Keratinocyte (primary cell): ENCODE measurements at regions not wholly inside any gene's neighbourhood (a gene's known extent, or its start where the extent isn't known, plus 50 kb on each side); places are given as distances from the start of the nearest gene placed in this dataset.

Source experiments
- DNase-seq: peaks from one replicate; pipeline ENCODE4 v3.0.0-alpha.2; 2011; ENCODE audit warnings: low read depth, missing footprints, low spot score
- FAIRE-seq: peaks from 2 replicates; lab custom pipeline; 2011; peaks lifted over from hg19 to GRCh38; lab: Jason Lieb, UNC
- H2AFZ ChIP-seq: 2 replicates; pipeline ENCODE4 v1.6.0; 2012; ENCODE audit warnings: low read length, control low read depth, inconsistent platforms; ENCODE audit not compliant: control insufficient read depth
- H3K27ac ChIP-seq: 2 replicates; pipeline ENCODE4 v1.5.1; 2011; ENCODE audit warnings: low read length; ENCODE audit not compliant: control insufficient read depth, insufficient read depth
- H3K27me3 ChIP-seq: 3 replicates; pipeline ENCODE4 v1.6.0; 2011; ENCODE audit warnings: low read length; ENCODE audit not compliant: control insufficient read depth, insufficient read depth; ENCODE audit errors: extremely low read depth
- H3K36me3 ChIP-seq, 2 experiments: 2 replicates in 1 of 2; 3 replicates in 1 of 2; pipeline ENCODE4 v1.5.1; 2011; ENCODE audit warnings: low read length in 2 of 2, mild to moderate bottlenecking in 1 of 2; ENCODE audit not compliant: control insufficient read depth in 2 of 2, insufficient read depth in 2 of 2; ENCODE audit errors: extremely low read depth in 1 of 2
- H3K4me1 ChIP-seq: 3 replicates; pipeline ENCODE4 v1.5.1; 2011; ENCODE audit warnings: low read length; ENCODE audit not compliant: control insufficient read depth, insufficient read depth; ENCODE audit errors: extremely low read depth
- H3K4me2 ChIP-seq: 3 replicates; pipeline ENCODE4 v1.6.0; 2011; ENCODE audit warnings: low read depth, low read length; ENCODE audit not compliant: control insufficient read depth, insufficient read depth; ENCODE audit errors: extremely low read depth
- H3K4me3 ChIP-seq, 3 experiments: fragments of 200-600 bp in 1 of 3; sonication (generic) in 1 of 3; 2 replicates in 2 of 3; 3 replicates in 1 of 3; pipeline ENCODE4 v1.5.1; 2011 to 2016; ENCODE audit warnings: low read length in 3 of 3, mild to moderate bottlenecking in 3 of 3, control low read depth in 2 of 3, inconsistent platforms in 1 of 3, low read depth in 1 of 3, mixed read lengths in 1 of 3, mixed run types in 1 of 3, moderate library complexity in 1 of 3; ENCODE audit not compliant: control insufficient read depth in 2 of 3, insufficient read depth in 2 of 3; ENCODE audit errors: extremely low read depth in 1 of 3
- H3K79me2 ChIP-seq: 2 replicates; pipeline ENCODE4 v1.6.0; 2012; ENCODE audit warnings: low read length; ENCODE audit not compliant: control insufficient read depth, insufficient read depth
- H3K9ac ChIP-seq: 3 replicates; pipeline ENCODE4 v1.6.0; 2011; ENCODE audit warnings: low read length; ENCODE audit not compliant: control insufficient read depth, insufficient read depth; ENCODE audit errors: extremely low read depth
- H3K9me1 ChIP-seq: 3 replicates; pipeline ENCODE4 v1.6.0; 2011; ENCODE audit warnings: low read length; ENCODE audit not compliant: control insufficient read depth, insufficient read depth; ENCODE audit errors: extremely low read depth
- H3K9me3 ChIP-seq: 2 replicates; pipeline ENCODE4 v1.5.1; 2012; ENCODE audit warnings: low read depth, low read length; ENCODE audit not compliant: control insufficient read depth
- H4K20me1 ChIP-seq: 3 replicates; pipeline ENCODE4 v1.6.0; 2011; ENCODE audit warnings: low read length; ENCODE audit not compliant: control insufficient read depth, insufficient read depth; ENCODE audit errors: extremely low read depth
- CTCF ChIP-seq, 3 experiments: IDR thresholded peaks in 1 of 3; conservative IDR thresholded peaks in 1 of 3; optimal IDR thresholded peaks in 1 of 3; 2 replicates in 2 of 3; 3 replicates in 1 of 3; pipeline versions ENCODE3 to v1.5.1; 2011; ENCODE audit warnings: low read length in 3 of 3, mild to moderate bottlenecking in 3 of 3, moderate library complexity in 2 of 3, control low read depth in 1 of 3, inconsistent platforms in 1 of 3; ENCODE audit not compliant: insufficient read depth in 2 of 3; ENCODE audit errors: extremely low read depth in 1 of 3
- EZH2 ChIP-seq: IDR thresholded peaks from one replicate; pipeline ENCODE4 v1.6.1; 2012; ENCODE audit warnings: inconsistent platforms, mild to moderate bottlenecking, low read length, moderate library complexity
- dilution Hi-C: fragments of 300-500 bp; cut with MboI; formaldehyde crosslinking; loops from one replicate; pipeline ENCODE4 v1.7.0; 2020; ENCODE audit warnings: low sequenced_read_pairs; ENCODE audit not compliant: extremely low pct_ligation_motif_present

DNA sequence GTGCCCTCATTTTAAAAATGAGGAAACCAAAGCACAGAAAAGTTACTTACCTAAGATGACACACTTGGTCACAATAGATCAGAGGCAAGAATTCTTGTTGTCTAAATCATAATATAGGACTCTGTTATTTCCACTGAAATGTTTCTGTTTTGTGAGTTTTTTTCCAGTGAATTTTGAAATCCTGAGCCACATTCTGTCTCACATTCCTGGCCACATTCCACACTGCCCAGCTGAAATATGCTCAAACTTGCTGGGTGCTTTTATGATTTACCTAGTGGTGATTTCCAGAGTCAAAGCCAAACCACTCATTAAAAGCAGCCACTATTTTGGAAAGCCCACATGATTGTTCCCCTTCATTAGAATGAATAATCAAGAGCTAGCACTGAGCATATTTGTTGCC is 82.3 kb upstream of the NPHP3 start:
- dilution Hi-C loops = no loop called here
- Histone ChIP-seq H2AFZ (no peak overlapping the region), H3K79me2 (no peaks in the 10 kb centered on the region), H3K27ac (no peak overlapping the region), H3K36me3 (no peaks in the 10 kb centered on the region), H3K9ac (no peak overlapping the region), H3K27me3 (no peaks in the 10 kb centered on the region), H3K4me1 (no peaks in the 10 kb centered on the region), H3K9me3 (no peaks in the 10 kb centered on the region), H3K9me1 (no peaks in the 10 kb centered on the region), H3K4me2 (no peak overlapping the region), H4K20me1 (no peaks in the 10 kb centered on the region), H3K4me3 (no peak overlapping the region)
- no peak for DNase-seq
- no peak for FAIRE-seq
- TF ChIP-seq CTCF (optimal IDR thresholded peaks at IDR 0.05 in 1 of 3, IDR thresholded peaks at IDR 0.05 in 1 of 3, conservative IDR thresholded peaks at IDR 0.05 in 1 of 3; ENCODE audit: extremely low read depth in 1 of 3, insufficient read depth in 2 of 3, low read length in 3 of 3) = no peak
- no peak for TF ChIP-seq EZH2

GRCh38 chr3:132803889-132804288 is 81.7 kb upstream of the NPHP3 start:
- no peak for DNase-seq
- Histone ChIP-seq H3K27ac (no peak overlapping the region), H3K4me2 (no peak overlapping the region), H3K4me3 (no peak overlapping the region), H3K9ac (no peak overlapping the region), H3K9me3 (no peaks in the 10 kb centered on the region), H3K36me3 (no peaks in the 10 kb centered on the region), H3K4me1 (no peaks in the 10 kb centered on the region), H4K20me1 (no peaks in the 10 kb centered on the region), H2AFZ (no peak overlapping the region), H3K79me2 (no peaks in the 10 kb centered on the region), H3K27me3 (no peaks in the 10 kb centered on the region), H3K9me1 (no peaks in the 10 kb centered on the region)
- no peak for TF ChIP-seq EZH2
- TF ChIP-seq CTCF (optimal IDR thresholded peaks at IDR 0.05 in 1 of 3, IDR thresholded peaks at IDR 0.05 in 1 of 3, conservative IDR thresholded peaks at IDR 0.05 in 1 of 3; ENCODE audit: extremely low read depth in 1 of 3, insufficient read depth in 2 of 3, low read length in 3 of 3) = peak in 1 of 3 experiments; percentile 40
- no peak for FAIRE-seq
- dilution Hi-C loops = no loop called here
